NB4 (cell line): ENCODE measurements at regions not wholly inside any gene's neighbourhood (a gene's known extent, or its start where the extent isn't known, plus 50 kb on each side); places are given as distances from the start of the nearest gene placed in this dataset.

Experiments
- DNase-seq: peaks from one replicate; pipeline ENCODE4 v3.0.0; 2010; ENCODE audit warnings: low read depth
- H3K4me3 ChIP-seq: one replicate; pipeline ENCODE4 v1.5.1; 2011; ENCODE audit warnings: mild to moderate bottlenecking, low read depth, low read length, moderate library complexity
- CTCF ChIP-seq: IDR thresholded peaks from one replicate; pipeline ENCODE4 v1.5.1; 2012; ENCODE audit warnings: low read depth, low read length
- MAX ChIP-seq: IDR thresholded peaks from 2 replicates; pipeline ENCODE4 v1.6.1; 2011; ENCODE audit warnings: low read depth, low read length
- MYC ChIP-seq: IDR thresholded peaks from 2 replicates; pipeline ENCODE4 v1.6.1; 2011; ENCODE audit warnings: low read depth, low read length
- POLR2A ChIP-seq: IDR thresholded peaks from 2 replicates; pipeline ENCODE4 v1.6.1; 2011; ENCODE audit warnings: mild to moderate bottlenecking; ENCODE audit not compliant: insufficient read length; ENCODE audit errors: extremely low read depth

DNA sequence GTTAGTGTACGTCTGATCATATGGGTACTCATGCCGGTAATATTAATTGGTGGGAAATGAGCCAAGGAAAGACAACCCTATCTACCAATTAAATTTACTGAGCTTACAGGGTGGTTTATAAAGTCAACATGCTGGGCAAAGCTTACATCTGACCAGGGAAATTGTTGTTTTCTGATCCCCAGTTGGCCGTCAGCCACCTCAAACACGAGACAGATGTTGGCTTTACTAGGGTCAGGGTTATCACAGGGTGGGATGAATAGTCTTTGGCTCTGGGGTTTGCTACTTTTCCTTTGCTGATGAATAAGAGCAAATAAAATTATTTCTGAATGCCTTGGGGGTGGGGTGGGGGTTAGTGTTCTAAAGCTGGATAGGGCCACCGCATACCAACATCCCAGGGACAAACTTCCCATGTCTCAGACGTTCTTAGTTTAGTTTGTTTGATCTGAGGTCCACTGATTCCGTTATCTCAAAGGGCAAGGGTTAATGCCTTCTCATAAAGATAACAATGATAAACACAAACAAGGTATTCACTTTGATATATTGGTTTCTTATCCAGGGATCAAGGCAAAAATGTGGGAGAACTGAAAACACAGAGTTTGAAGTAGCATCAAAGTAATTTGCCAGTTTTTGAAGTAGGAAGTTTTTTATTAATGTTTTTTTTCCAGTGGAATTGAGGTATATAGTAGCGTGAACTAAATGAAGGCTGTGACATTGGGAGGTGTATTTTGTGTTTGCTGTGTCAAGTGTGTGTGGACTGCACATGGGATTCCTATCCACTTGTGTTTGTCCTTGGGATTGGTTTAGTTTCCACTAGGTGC lies 109.1 kb upstream of the RPS23 start:
- no peak for TF ChIP-seq MAX
- no peak for DNase-seq
- no peak overlapping the region for H3K4me3 ChIP-seq

- H3K4me3 ChIP-seq, result no peak overlapping the region
- TF ChIP-seq MYC (no peak), CTCF (no peak)
- DNase-seq, result no peak
These were observed 108.4 kb upstream of the RPS23 start for GRCh38 chr5:82386576-82386975.

DNA sequence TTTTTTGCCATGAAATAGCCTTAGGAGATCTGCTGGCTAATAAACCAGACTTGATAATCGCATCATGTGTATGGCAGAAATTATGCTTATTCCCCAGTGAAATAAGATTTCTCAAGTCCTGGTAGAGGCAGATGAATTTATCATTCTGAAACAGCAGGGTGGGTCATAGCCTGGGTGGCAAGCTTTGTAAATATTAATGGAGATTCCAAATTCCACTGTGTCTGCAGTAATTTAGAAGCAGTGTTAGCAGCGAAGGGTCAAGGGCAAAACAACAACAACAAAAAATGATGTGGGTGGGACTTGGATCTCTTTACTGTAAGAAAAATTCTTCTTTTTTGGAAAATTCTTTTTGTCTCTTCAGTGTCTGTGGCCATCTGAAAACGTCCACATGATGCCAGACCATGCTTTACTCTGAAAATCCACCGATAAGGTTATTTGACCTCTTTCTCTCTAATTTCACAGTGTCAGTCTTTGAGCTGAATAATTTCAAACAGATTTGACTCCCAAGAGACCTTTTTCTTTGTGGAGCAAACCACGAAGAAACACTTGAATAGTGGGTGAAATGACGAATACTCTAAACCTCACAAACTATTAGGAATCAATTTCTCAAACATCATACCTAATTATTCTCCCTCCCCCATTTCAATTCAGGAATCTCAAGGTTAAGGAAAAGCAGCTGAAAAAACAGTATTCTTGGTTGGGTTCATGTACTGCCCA lies 106.0 kb upstream of the RPS23 start:
- no peak overlapping the region for H3K4me3 ChIP-seq
- TF ChIP-seq MAX (no peak), MYC (no peak), CTCF (no peak), POLR2A (no peak)
- DNase-seq, result no peak

GRCh38 chr5:82381591-82381990 lies 103.4 kb upstream of the RPS23 start:
- no peak for TF ChIP-seq MYC
- no peak for TF ChIP-seq POLR2A
- TF ChIP-seq MAX, result no peak
- no peak for TF ChIP-seq CTCF
- H3K4me3 ChIP-seq, result no peak overlapping the region
- no peak for DNase-seq

DNA sequence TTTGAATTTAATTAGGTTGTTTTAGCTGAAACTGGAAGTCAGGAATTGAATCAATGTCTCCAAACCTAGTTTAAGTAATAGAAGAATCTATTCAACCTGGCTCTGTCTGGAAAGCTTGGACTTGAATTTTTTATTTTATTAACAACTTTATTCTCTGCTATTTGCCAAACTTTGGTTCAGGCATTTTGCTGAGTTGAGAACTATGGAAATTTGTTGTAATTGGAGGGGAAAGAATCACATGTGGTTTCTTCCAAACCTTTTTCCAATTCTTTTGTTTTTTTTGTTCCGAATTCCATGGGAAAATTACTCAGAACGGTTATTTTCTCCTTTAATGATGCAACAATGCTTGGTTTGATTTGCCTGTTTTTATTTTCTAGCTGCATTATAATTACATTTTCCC lies 98.2 kb upstream of the RPS23 start:
- H3K4me3 ChIP-seq, result no peak overlapping the region
- no peak for DNase-seq
- TF ChIP-seq POLR2A (no peak), MAX (no peak), CTCF (no peak), MYC (no peak)

- no peak overlapping the region for H3K4me3 ChIP-seq
- TF ChIP-seq CTCF (no peak), MAX (no peak), MYC (no peak), POLR2A (no peak)
- no peak for DNase-seq
These were observed 97.5 kb upstream of the RPS23 start for GRCh38 chr5:82375488-82376244.
